C4-2B (cell line): ENCODE measurements at regions not wholly inside any gene's neighbourhood (a gene's known extent, or its start where the extent isn't known, plus 50 kb on each side); places are given as distances from the start of the nearest gene placed in this dataset.
A peak's percentile ranks its signal among the peaks of the same experiment; 100 is the strongest.

Experiments
- H3K27ac ChIP-seq: fragments of 450-650 bp; 2 replicates; pipeline ENCODE4 v1.5.1; 2017
- ZFX ChIP-seq: fragments of 450-650 bp; IDR thresholded peaks from 2 replicates; pipeline ENCODE4 v1.6.1; 2017
- TF ChIP-seq, protein P1 (sequence below): fragments of 450-650 bp; conservative IDR thresholded peaks from 2 replicates; pipeline ENCODE4 v1.5.1; 2017; ENCODE audit warnings: mild to moderate bottlenecking

- TF ChIP-seq ZFX, result no peak
- TF ChIP-seq, protein P1, sequence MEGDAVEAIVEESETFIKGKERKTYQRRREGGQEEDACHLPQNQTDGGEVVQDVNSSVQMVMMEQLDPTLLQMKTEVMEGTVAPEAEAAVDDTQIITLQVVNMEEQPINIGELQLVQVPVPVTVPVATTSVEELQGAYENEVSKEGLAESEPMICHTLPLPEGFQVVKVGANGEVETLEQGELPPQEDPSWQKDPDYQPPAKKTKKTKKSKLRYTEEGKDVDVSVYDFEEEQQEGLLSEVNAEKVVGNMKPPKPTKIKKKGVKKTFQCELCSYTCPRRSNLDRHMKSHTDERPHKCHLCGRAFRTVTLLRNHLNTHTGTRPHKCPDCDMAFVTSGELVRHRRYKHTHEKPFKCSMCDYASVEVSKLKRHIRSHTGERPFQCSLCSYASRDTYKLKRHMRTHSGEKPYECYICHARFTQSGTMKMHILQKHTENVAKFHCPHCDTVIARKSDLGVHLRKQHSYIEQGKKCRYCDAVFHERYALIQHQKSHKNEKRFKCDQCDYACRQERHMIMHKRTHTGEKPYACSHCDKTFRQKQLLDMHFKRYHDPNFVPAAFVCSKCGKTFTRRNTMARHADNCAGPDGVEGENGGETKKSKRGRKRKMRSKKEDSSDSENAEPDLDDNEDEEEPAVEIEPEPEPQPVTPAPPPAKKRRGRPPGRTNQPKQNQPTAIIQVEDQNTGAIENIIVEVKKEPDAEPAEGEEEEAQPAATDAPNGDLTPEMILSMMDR, result no peak
- no peak overlapping the region for H3K27ac ChIP-seq
Observed at GRCh38 chr1:116232989-116233514, 121.9 kb downstream of the MAB21L3 start.

DNA sequence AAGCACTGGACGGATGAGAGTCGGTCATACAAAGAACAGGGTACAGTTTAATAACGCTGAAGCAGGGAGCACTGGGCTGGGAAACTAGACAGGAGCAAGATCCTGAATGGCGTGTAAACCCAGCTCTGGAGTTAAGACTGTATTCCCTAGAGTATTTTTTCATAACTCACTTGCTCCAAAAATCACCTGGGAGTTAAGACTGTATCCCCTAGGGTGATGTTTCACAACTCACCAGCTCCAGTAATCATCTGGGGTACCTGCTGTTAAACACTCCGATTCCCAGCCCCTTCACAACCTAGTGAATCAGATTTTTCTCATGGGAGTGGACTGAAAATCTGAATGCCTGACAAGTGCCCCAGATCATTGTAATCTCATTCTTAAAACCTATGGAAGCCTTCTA is 123.2 kb downstream of the MAB21L3 start:
- TF ChIP-seq, protein P1, result no peak
- TF ChIP-seq ZFX, result no peak
- no peak overlapping the region for H3K27ac ChIP-seq

DNA sequence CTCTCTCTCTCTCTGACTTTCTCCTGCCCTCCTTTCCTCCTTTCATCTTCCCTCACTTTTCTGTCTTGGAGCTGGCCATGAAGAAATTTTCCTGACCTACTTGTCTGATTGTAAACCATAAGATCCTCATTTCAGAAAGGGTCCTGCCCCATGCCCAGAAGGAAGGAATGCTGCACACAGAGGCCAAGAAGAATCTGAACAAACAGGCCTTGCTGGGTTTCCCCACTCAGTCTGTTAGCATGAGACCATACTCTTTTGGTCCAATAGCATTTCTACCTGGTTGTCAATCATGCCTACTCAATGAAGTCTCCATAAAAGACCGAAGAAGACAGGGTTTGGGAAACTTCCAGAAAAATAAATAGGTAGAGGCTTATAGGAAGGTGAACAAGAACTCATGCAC is 128.7 kb downstream of the MAB21L3 start:
- no peak for TF ChIP-seq ZFX
- TF ChIP-seq, protein P1, result no peak
- no peak overlapping the region for H3K27ac ChIP-seq

DNA sequence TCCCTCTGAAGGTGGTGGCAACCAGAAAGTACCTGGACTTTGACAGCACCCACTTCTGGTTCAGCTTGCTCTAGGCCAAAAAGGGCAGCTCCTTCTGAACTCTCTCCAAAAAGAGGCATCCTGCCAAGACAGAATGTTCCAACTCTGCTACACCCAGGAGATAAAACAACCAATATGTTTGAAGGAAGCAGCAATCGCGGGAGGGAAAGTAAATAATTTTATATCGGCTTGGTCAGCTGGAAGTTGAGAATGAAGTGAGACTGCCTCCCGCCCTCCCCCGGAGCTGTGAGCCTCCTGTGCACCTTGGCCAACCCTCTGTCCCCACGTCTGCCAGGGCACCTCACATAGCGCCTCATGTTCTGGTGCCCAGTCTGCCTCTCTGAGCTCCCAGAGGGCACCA is 130.3 kb upstream of the ATP1A1 start:
- H3K27ac ChIP-seq, result peak overlapping the region; percentile 83
- no peak for TF ChIP-seq ZFX
- TF ChIP-seq, protein P1, result no peak

DNA sequence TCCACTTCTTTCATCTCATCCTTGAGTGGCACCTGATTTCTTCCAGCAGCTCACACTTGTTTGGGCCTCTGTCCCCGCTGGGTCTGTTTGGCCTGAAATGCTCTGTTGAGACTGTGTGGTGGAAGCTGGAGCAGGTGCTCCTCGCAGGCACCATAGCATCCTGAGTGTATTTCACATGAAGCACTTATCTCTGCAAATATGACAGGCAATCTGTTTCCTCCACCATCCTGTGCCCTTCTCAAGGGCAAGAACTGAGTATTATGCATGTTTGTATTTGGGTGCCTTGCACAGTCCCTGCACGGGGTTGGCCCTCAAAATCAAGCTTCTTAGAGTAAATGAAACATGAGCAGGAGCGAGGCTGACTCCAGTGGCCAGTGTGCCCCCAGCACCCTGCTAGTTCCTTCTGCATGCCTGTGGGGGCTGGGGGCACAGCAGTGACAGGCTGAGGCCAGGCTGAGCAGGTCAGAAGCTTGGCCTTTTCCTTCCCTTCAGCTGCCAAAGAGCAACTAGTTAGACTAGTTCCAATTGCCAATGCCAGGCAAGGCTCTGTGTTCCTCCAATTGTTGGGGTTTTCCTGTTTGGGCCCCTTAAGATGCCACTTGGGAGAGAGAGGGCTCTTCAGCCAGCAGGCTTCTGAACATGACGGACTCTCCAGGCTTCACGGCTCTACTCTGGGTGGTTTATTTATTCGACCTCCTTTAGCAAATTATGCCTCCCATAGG is 129.6 kb upstream of the ATP1A1 start:
- peak overlapping the region; percentile 83 for H3K27ac ChIP-seq
- TF ChIP-seq ZFX, result peak; percentile 15; the same call in 1 of the 2 replicates
- TF ChIP-seq, protein P1, result no peak

DNA sequence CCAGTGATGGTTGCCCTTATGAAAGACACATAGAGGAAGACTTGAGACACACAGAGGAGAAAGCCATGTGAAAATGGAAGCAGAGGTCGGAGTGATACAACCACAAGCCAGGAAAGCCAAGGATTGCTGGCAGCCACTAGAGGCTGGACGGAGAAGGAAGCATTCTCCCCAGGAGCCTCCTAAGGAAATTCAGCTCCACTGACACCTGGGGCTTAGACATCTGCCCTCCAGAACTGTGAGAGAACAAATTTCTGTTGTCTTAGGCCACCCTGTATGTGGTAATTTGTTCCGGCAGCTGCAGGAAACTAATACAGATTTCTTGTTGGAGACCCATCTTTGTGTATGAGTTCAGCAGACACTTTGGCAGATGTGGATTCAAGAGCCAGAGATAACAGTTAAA is 126.9 kb upstream of the ATP1A1 start:
- H3K27ac ChIP-seq, result no peak overlapping the region
- TF ChIP-seq, protein P1, result no peak
- no peak for TF ChIP-seq ZFX

- H3K27ac ChIP-seq, result no peak overlapping the region
- TF ChIP-seq, protein P1, result no peak
- TF ChIP-seq ZFX, result no peak
Observed at GRCh38 chr1:116252271-116252670, 120.8 kb upstream of the ATP1A1 start.
